GM18511 (cell line): ENCODE measurements at regions not wholly inside any gene's neighbourhood (a gene's known extent, or its start where the extent isn't known, plus 50 kb on each side); places are given as distances from the start of the nearest gene placed in this dataset.
A peak's percentile ranks its signal among the peaks of the same experiment; 100 is the strongest.

Experiments
- ATAC-seq: cut with Tn5 transposase; IDR thresholded peaks from one replicate; pipeline ENCODE4 v1.9.1; 2021; ENCODE audit warnings: mild to moderate bottlenecking, moderate library complexity; ENCODE audit not compliant: unreplicated experiment

DNA sequence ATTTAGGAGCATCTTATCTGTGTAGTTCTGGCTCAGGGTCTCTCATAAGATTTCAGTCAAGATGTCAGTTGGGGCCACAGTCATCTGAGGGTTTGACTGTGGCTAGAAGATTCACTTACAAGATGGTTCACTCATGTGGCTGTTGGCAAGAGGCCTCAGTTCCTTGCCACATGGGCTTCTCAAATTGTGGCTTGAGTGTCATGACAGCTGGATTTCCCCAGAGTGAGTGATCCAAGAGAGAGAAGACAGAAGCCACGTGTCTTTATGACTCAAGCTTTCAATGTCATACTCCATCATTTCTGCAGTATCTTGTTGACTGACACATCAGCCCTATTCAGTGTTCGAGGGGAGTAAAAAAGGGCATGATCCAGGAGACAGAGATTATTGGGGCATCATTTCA is 131.3 kb upstream of the AP1S2 start:
- ATAC-seq = no peak

DNA sequence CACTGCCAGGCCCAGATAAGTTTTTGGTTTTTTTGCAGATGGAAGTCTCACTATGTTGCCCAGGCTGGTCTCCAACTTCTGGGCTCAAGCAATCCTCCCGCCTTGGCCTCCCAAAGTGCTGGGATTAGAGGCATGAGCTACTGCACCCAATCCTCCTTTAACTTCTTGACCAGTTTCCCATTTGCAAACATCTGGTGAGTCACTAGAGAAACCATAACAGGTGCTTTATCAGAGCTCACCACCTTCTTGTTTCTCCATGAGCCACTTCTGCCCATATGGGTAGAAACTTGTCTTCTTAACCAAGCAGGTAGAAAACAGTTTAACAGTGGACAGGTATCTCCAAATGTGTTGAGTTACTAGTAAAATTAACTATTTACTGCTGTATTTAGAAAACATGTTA is 128.4 kb upstream of the AP1S2 start:
- no peak for ATAC-seq

DNA sequence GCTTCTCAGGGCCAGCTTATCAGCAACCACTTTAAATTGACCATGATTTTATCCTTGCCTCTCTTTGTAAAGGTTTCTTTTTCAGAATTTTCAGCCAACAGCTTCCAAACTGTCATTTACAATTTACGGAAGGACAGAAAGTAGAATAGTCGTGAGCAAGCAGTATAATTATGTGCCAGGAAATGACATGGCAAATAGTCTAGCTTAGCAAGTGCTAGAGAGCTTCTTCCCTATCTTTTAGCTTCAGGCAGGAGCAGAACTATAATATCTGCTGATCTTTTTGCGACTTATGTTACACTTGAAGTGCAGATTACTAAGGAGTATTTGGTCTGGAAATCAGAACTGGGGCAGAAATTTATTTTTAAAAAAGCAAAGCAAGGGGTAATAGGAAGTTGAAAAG is 123.0 kb upstream of the AP1S2 start:
- no peak for ATAC-seq

DNA sequence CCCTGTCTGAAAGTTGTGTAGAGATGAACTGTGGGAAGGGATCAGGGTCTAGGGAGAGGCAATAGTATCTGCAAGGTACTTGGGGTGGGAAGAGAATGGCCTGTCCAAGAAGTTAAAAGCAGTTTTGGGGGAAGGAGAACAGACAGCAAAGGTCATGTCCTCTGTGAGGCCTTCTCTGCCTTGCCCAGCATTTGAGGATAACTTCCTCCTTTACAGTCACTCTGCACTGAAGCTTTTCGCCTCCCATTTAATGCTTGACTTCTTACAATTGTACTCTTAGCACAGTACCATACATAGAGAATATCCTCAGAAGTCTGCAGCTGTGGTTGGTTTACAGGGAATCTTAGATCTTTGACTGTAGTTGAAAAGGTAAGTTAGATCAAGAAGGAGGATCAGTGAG is 121.8 kb upstream of the AP1S2 start:
- no peak for ATAC-seq

DNA sequence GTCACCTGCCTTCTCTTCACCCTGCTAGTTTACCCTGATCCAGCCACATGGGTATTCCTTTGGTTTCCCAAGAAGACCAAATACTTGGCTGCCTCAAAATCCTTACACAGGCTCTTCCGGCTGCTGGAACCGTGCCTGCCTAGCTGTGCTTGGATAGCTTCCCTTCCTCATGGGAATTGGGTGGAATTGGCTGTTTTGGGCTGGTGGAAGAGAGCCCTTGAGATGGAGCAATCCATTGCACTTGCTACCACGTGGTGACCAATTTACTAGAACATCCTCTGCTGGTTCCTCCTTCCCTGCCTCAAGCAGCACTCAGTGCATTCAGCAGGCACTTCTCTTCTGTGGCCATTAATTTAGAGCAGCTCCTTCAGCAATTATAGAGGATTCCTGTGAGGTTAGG is 119.3 kb upstream of the AP1S2 start:
- ATAC-seq = no peak

DNA sequence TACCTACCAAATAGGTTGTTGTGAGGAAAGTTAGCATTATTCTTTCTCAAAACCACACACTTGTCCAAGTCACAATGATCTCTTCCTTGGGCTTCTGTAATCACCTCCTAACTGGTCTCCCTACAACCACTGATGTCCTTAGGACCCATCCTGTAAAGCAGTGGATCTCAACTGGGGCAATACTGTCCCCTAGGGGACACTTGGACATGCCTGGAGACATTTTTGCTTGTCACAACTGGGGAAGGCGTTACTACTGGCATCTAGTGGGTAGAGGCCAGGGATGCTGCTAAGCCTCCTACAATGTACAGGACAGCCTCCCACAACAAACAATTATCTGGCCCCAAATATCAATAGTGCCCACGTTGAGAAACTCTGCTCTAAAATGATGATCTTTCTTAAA is 118.7 kb upstream of the AP1S2 start:
- ATAC-seq = no peak

DNA sequence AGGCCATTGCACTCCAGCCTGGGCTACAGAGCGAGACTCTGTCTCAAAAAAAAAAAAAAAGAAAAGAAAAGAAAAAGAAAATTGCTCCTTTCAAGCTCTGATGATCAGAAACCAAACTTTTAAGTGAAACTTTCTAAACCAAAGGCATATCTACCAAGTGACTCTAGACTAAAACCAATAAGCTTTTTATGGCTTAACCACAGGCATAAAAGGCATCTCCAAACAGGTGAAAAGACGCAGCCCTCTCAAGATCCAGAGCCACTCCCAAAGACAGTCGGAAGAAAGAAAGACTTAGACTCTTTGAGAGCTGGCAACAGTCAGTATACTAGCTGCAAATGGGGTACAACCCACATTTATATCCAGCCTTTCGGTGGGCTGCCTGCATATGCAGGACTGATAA is 117.1 kb upstream of the AP1S2 start:
- no peak for ATAC-seq

DNA sequence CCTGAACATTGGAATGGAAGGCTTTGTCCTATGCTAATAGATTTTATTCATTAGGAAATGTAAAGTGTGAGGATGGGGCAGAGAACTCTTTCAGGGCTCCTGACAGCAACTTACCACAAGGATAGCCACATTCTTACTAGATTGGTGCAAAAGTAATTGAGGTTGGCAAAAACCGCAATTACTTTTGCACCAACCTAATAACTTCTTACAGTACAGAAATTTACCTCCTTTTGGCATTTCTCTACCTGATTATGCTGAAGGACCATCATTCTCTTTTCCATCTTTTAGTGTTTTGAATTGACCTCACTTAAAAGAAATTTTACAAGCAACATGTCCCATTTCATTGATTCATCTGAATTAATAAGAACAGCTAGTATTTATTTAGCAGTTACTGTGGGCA is 109.2 kb upstream of the AP1S2 start:
- no peak for ATAC-seq

DNA sequence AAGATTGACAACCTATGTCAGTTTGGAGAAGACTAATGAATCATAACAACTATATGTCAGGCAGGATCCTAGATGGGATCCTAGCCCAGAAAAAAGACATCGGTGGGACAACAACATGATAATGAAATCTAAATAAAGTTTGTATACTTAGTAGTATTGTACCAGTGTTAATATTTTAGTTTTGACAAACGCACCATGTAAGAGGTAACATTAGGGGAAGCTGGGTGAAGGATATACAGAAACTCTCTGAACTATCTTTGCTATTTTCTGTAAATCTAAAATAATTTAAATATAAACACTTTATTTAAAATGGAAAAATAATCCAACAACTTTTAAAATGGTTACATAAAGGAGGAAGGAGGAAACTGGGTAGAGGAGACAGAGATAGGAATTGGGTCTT is 105.6 kb upstream of the AP1S2 start:
- no peak for ATAC-seq

DNA sequence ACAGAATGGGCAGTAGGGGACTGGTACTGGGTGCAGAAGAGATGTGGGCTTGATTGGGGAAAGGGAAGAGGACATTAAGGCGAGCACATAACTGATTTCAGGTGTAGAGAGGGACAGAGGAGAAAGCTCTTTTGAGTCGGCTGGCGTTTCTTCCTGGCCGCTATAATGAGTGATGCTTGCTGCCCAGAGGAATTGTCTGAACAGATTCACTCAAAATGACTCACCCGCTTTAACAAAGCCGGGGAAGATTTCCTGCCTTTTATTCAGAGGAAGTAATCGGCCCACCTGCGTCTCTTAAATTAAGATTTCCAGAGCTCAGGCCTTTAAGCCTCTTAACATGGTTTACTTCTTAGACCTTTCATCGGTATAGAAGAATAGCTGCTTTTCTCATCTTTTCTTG is 102.1 kb upstream of the AP1S2 start:
- ATAC-seq = no peak

DNA sequence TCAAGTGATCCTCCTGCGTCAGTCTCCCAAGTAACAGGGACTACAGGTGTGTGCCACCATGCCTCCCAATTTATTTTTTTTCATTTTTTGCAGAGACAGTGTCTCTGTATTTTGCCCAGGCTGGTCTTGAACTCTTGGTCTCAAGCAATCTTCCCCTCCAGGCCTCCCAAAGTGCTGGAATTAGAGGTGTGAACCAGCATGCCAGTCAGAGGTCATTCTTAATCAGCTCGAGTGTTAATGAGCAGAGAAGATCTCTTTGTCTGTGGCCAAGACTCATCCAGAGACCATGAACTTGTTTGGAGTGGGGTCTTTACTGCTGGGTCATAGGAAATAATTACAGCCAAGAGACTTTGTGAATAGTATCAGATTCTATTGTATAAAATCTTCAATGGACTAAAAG is 99.2 kb upstream of the AP1S2 start:
- no peak for ATAC-seq

DNA sequence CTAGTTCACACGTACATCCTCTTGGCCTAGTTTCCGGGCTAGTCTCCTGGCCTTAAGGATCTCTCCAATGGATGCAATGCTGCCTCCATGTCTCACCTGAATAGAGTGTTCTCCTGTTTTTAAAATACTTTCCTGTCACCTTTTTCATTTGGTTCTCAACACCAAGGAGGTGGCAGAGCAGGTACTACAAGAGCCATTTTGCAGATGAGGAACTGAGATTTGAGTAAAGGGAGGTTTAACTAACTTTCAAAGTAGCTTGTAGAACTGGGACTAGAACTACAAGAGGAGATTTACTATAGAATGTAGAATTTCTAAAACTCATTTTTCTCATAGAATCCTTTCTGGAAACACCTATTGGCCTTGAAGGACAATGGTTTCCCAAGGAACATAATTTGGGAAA is 97.6 kb upstream of the AP1S2 start:
- no peak for ATAC-seq

DNA sequence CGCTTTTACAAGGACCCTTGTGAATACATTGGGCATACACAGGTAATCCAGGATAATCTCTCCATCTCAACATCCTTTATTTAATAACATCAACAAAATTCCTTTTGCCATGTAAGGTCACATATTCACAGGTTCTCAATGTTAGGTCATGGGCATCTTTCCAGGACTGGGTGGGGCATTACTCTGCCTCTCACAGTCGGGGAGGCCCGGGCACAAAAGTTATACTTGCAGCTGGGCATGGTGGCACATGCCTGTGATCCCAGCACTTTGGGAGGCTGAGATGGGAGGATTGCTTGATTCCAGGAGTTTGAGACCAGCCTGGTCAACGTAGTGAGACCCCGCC is 93.7 kb upstream of the AP1S2 start:
- no peak for ATAC-seq

DNA sequence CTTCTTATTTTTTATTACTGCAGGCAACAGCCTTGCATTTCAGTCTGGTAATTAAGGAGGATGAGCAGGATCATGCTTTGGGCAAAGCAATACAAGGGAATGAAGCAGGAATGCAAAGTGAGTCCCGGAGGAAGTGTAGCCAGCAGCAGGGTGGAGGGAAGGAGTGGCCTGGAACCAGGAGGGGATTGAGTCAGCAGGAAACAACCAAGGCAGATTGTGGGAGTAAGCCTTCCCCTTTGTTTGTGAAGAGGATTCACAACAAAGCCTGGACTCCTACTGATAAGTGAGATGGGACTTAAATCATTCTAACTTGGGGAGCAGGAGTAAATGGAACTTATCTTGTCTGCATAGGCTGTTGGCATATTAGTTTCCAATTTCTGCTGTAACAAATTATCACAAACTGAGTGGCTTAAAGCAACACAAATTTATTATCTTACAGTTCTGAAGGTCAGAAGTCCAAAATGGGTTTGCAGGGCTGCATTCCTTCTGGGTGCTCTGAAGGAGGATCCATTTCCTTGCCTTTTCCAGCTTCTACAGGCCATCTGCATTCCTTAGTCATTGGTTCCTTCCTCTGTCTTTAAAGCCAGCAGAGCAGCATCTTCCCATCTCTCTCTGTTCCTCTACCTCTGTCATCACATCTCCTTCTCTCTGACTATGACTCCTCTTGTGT is 93.2 kb upstream of the AP1S2 start:
- ATAC-seq = no peak

DNA sequence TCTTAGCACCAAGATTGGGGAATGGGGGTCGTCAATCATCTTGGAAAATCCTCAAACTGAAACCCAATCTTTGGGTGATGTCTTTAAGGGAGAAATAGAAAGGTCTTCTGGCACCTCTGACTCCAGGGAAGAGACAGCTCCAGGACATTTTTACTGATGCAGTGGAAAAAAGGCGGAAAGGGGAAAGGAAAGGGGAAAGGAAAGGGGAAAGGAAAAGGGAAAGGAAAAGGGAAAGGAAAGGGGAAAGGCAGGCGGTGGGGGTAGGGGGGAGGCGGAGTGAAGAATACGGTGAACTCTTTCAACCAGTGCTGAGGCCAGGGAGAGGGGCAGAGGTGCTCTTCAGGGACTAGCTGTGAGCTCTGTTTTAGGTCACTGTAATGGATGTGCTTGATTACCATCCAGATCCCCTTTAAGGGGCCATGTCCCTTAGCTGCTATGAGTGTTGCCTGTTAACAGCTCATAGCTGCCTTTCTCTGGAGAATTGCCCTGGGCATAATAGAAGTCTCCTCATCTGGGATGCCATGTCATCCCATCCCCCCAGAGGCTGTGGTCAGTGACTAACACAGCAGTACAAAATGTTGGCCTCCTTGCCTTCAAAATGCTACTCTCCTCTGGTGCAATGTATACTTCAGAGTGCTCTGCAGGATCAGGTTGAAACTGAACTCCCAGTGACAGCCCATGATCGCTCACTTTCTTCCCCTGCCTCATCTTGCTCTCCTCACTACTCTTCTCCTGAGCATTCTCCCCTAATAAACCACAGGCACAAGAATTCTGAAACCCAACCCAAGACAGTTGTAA is 92.4 kb upstream of the AP1S2 start:
- ATAC-seq = no peak

DNA sequence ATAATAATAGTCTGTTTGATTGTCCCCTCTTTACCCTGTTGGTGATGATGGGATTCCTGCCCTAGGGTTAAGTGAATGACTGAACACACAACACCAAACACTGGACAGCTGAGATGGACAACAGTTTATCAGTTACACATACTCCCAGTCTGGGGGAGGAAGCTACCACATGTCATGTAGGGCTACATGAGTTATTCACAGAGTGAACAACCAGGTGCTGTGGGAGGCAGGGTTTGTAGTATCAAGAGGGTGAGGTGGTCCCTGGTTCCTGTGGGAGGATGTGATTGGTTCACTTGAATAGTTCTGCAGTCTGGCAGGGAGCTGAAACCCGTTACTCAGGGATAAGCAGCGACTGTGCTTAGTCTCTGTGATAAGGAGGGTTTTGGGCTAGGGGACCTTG is 88.8 kb upstream of the AP1S2 start:
- ATAC-seq = no peak

DNA sequence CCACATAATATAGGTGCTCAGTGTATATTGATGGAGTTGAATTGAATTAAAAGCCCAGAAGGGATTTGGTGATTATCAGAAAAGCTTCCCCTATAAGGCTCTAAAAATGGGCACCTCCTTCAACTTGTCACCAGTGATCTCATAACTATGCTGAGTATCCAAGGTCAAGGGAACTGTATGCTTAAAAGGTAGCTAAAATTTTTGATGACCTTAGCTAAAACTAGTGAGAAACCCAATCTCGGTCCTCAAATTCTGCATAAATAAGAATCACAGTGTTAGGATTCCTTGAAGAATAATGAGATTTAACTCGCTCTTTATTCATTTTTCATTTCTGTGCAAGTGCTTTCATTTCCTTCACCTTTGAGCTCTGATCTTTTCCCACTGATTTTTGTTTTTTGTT is 87.7 kb upstream of the AP1S2 start:
- ATAC-seq = no peak

DNA sequence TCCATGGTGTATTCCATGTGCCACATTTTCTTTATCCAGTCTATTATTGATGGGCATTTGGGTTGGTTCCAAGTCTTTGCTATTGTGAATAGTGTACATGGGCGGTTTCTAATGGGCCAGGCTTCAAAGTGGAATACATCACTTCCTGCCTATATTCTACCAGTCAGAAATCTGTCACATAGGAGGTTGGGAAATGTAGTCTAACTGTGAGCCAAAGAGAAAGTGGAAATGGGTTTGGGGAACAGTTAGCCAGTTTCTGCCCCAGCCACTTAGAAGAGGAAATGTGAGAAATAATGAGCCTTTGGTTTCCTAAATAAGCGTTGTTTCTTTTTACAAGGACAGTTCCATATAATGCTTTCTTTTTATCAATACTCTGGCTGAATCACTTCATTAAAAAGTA is 85.1 kb upstream of the AP1S2 start:
- no peak for ATAC-seq

DNA sequence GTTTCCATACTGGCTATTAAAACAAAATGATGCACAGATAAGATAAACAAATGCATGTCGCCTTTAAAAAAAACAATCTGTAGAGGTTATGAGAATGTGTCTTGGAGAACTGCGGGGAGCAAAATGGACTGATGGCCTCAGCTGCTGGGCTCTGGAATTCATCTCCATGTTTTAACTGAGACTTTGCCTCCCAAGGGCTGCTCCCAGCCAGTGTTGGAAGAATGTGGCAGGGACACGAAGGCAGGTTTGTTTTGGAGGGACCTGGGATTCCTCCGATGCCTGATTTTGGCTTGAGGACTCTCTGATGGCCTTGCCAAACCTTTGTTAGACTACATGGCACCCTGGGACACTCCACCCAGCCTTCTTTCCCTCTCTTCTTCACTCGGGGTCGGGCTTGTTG is 83.5 kb upstream of the AP1S2 start:
- no peak for ATAC-seq

DNA sequence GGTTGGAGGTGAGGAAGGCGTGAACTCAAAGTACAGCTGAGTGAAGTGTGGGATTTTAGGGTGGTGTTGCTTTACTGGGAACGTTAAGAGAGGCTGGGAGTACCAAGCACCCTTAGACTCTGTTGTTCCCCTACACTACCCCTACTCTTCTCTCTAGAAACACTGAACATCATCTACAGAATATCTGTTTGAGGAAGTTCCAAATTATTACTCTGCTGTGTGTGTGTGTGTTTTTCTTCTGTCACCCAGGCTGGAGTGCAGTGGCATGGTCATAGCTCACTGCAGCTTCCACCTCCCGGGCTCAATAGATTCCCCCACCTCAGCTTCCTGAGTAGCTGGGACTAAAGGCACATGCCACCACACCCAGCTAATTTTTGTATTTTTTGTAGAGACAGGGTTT is 76.7 kb upstream of the AP1S2 start:
- no peak for ATAC-seq

DNA sequence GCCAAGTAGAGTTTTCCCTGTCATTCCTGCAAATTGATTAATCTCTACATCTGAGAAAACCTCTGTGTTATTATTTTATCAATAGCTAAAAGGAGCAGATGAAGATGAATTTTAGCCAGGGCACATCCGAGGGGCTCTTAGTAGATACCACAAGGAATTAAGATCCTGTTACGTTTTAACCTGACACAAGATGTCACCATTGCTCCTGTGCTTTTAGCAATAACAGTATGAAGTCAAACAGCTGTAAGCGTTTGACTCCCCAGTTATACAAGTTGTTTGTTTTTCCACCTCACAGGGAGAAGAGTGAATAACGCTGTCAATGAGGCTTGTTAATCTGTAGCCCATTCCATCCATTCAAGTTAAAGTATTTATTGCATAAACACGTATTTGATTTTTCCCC is 76.0 kb upstream of the AP1S2 start:
- ATAC-seq = peak; percentile 44

DNA sequence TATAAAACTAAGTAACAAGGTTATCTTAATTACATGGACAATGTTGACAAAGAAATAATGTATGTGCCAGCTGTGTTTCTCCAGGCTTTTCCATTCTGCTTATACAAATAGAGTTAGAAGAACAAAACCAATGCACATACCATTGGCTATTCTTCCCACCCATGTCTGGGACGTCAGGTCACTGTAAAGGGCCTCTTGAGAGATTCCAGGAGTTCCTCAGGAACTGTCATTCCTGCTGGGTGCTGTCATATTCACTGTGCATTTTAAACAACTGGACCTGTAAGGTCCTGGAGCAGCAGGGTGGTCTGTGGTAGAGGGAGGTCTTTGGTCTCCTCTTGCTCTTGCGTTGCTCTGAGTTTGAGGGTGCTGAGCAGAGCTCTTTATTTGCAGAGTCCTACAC is 74.6 kb upstream of the AP1S2 start:
- no peak for ATAC-seq

DNA sequence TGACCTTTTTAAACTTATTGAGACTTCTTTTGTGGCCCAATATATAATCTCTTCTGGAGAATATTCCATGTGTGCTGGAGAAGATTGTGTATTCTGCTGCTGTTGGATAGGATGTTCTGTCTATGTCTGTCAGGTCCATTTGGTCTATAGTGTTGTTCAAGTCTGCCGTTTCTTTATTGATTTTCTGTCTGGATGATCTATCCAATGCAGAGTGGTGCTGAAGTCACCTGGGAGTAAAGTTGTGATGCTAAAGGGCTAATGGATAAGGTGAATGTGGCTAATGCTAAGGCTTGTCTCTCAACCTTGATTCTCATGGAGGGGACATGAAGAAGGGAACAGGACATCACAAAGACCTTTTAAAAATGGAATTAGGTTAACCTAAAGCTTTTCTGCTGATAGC is 72.0 kb upstream of the AP1S2 start:
- no peak for ATAC-seq
